COLO829 (cell line): ENCODE measurements at regions not wholly inside any gene's neighbourhood (a gene's known extent, or its start where the extent isn't known, plus 50 kb on each side); places are given as distances from the start of the nearest gene placed in this dataset.
"Not testable (repeated sequence)": the region's sequence is repeated elsewhere in the genome, so short reads cannot be mapped to it uniquely, and the experiment has no call there.

Experiments used
- DNase-seq: peaks from one replicate; pipeline ENCODE4 v3.0.0; 2012; ENCODE audit warnings: low spot score

GRCh38 chr5:60517850-60518249, 182.1 kb downstream of the DEPDC1B start:
- no peak for DNase-seq

GRCh38 chr5:60517094-60517694, 182.8 kb downstream of the DEPDC1B start:
- no peak for DNase-seq

- no peak for DNase-seq
Measured at GRCh38 chr5:60516688-60517087, 183.3 kb downstream of the DEPDC1B start.

- DNase-seq: no peak
Measured at GRCh38 chr5:60514152-60514551, 185.8 kb downstream of the DEPDC1B start.

GRCh38 chr5:60512117-60512516, 187.8 kb downstream of the DEPDC1B start:
- DNase-seq: no peak

- DNase-seq: no peak
Measured at GRCh38 chr5:60510663-60511062, 189.3 kb downstream of the DEPDC1B start.

- no peak for DNase-seq
Measured at GRCh38 chr5:60510049-60510448, 189.9 kb downstream of the DEPDC1B start.

GRCh38 chr5:60509519-60509918, 190.4 kb downstream of the DEPDC1B start:
- DNase-seq: no peak

GRCh38 chr5:60507687-60508086, 192.3 kb downstream of the DEPDC1B start:
- DNase-seq: no peak

- DNase-seq: no peak
Measured at GRCh38 chr5:60505373-60506171, 194.4 kb downstream of the DEPDC1B start.

- DNase-seq: no peak
Measured at GRCh38 chr5:60504342-60504741, 195.6 kb downstream of the DEPDC1B start.

GRCh38 chr5:60503771-60504170, 196.2 kb downstream of the DEPDC1B start:
- DNase-seq: no peak

- no peak for DNase-seq
Measured at GRCh38 chr5:60497706-60498500, 202.1 kb downstream of the DEPDC1B start.

GRCh38 chr5:60495644-60496520, 204.1 kb downstream of the DEPDC1B start:
- DNase-seq: peak; percentile 23

- DNase-seq: no peak
Measured at GRCh38 chr5:60494635-60495034, 205.3 kb downstream of the DEPDC1B start.

GRCh38 chr5:60494144-60494543, 205.8 kb downstream of the DEPDC1B start:
- DNase-seq: no peak

GRCh38 chr5:60493372-60493771, 206.6 kb downstream of the DEPDC1B start:
- DNase-seq: no peak

- DNase-seq: no peak
Measured at GRCh38 chr5:60492958-60493357, 207.0 kb downstream of the DEPDC1B start.

GRCh38 chr5:60492358-60492757, 207.6 kb downstream of the DEPDC1B start:
- not testable (repeated sequence) for DNase-seq

GRCh38 chr5:60490597-60491166, 209.3 kb downstream of the DEPDC1B start:
- no peak for DNase-seq

- no peak for DNase-seq
Measured at GRCh38 chr5:60489856-60490255, 210.1 kb downstream of the DEPDC1B start.

GRCh38 chr5:60489377-60489776, 210.6 kb downstream of the DEPDC1B start:
- DNase-seq: no peak
